HG03066 (cell line): ENCODE measurements at regions not wholly inside any gene's neighbourhood (a gene's known extent, or its start where the extent isn't known, plus 50 kb on each side); places are given as distances from the start of the nearest gene placed in this dataset.

ENCODE experiments used
- ATAC-seq: cut with Tn5 transposase; IDR thresholded peaks from one replicate; pipeline ENCODE4 v1.9.1; 2021; ENCODE audit warnings: low read depth; ENCODE audit not compliant: unreplicated experiment

- ATAC-seq = no peak
Measured at GRCh38 chr7:18198868-18199267, 171.2 kb upstream of the PRPS1L1 start.

- no peak for ATAC-seq
Measured at GRCh38 chr7:18200266-18200665, 172.6 kb upstream of the PRPS1L1 start.

- no peak for ATAC-seq
Measured at GRCh38 chr7:18200855-18201254, 173.2 kb upstream of the PRPS1L1 start.

- no peak for ATAC-seq
Measured at GRCh38 chr7:18201350-18201749, 173.7 kb upstream of the PRPS1L1 start.

GRCh38 chr7:18202315-18203045 lies 174.8 kb upstream of the PRPS1L1 start:
- ATAC-seq = no peak

- ATAC-seq = no peak
Measured at GRCh38 chr7:18206331-18206730, 178.7 kb upstream of the PRPS1L1 start.

GRCh38 chr7:18208921-18209320 lies 181.3 kb upstream of the PRPS1L1 start:
- ATAC-seq = no peak

- no peak for ATAC-seq
Measured at GRCh38 chr7:18210377-18210776, 182.7 kb upstream of the PRPS1L1 start.

GRCh38 chr7:18210788-18211187 lies 183.1 kb upstream of the PRPS1L1 start:
- ATAC-seq = no peak

GRCh38 chr7:18212308-18212707 lies 184.7 kb upstream of the PRPS1L1 start:
- ATAC-seq = no peak

- ATAC-seq = no peak
Measured at GRCh38 chr7:18212758-18213157, 185.1 kb upstream of the PRPS1L1 start.

GRCh38 chr7:18213652-18214051 lies 186.0 kb upstream of the PRPS1L1 start:
- no peak for ATAC-seq

- ATAC-seq = no peak
Measured at GRCh38 chr7:18216270-18216669, 188.6 kb upstream of the PRPS1L1 start.

GRCh38 chr7:18221377-18222293 lies 194.0 kb upstream of the PRPS1L1 start:
- ATAC-seq = no peak

GRCh38 chr7:18222636-18223035 lies 195.0 kb upstream of the PRPS1L1 start:
- ATAC-seq = no peak

- ATAC-seq = no peak
Measured at GRCh38 chr7:18224138-18224537, 196.5 kb upstream of the PRPS1L1 start.

- ATAC-seq = no peak
Measured at GRCh38 chr7:18225067-18225466, 197.4 kb upstream of the PRPS1L1 start.

GRCh38 chr7:18226598-18226997 lies 199.0 kb upstream of the PRPS1L1 start:
- ATAC-seq = no peak

GRCh38 chr7:18228686-18229085 lies 201.0 kb upstream of the PRPS1L1 start:
- ATAC-seq = no peak

- no peak for ATAC-seq
Measured at GRCh38 chr7:18230271-18230670, 202.6 kb upstream of the PRPS1L1 start.

GRCh38 chr7:18231854-18232253 lies 204.2 kb upstream of the PRPS1L1 start:
- no peak for ATAC-seq

- ATAC-seq = no peak
Measured at GRCh38 chr7:18234519-18234918, 206.9 kb upstream of the PRPS1L1 start.
